HEK293 (cell line): ENCODE measurements at regions not wholly inside any gene's neighbourhood (a gene's known extent, or its start where the extent isn't known, plus 50 kb on each side); places are given as distances from the start of the nearest gene placed in this dataset.

Experiments
- CTCF ChIA-PET: fragments of 350-600 bp; formaldehyde crosslinking; extraction: SDS; loops from one replicate; lab custom pipeline; 2021; ENCODE audit warnings: antibody characterized with exemption; lab: Yijun Ruan, JAX
- POLR2A ChIA-PET: fragments of 300-600 bp; formaldehyde crosslinking; extraction: SDS; loops from one replicate; lab custom pipeline; 2020; ENCODE audit warnings: antibody characterized with exemption, inconsistent platforms; lab: Yijun Ruan, JAX
- H3K27ac ChIP-seq: fragments of 200-500 bp; sonication (Bioruptor generic); 2 replicates; pipeline ENCODE4 v1.5.1; 2014; ENCODE audit warnings: low read depth, low read length, control low read depth, inconsistent platforms; ENCODE audit errors: extremely low read depth
- H3K36me3 ChIP-seq, 2 experiments: fragments of 200-500 bp in 1 of 2; sonication (Bioruptor generic) in 1 of 2; 1 replicate in 1 of 2; 2 replicates in 1 of 2; pipeline ENCODE4 v1.5.1; 2014 to 2017; ENCODE audit warnings: inconsistent platforms in 2 of 2, low read length in 2 of 2; ENCODE audit not compliant: control insufficient read depth in 2 of 2, insufficient read depth in 1 of 2
- H3K4me1 ChIP-seq: fragments of 200-500 bp; sonication (Bioruptor generic); 2 replicates; pipeline ENCODE4 v1.5.1; 2014; ENCODE audit warnings: mild to moderate bottlenecking, low read length, inconsistent platforms; ENCODE audit not compliant: control insufficient read depth, insufficient read depth
- H3K4me3 ChIP-seq: 2 replicates; pipeline ENCODE4 v1.5.1; 2011; ENCODE audit warnings: low read depth, mild to moderate bottlenecking, control low read depth, low read length, moderate library complexity
- H3K9me3 ChIP-seq: fragments of 200-500 bp; sonication (Bioruptor generic); 2 replicates; pipeline ENCODE4 v1.5.1; 2014; ENCODE audit warnings: low read depth, low read length, inconsistent platforms; ENCODE audit not compliant: control insufficient read depth, insufficient read depth
- BCL11A ChIP-seq: fragments of 450-650 bp; formaldehyde crosslinking; IDR thresholded peaks from 2 replicates; pipeline ENCODE4 v1.5.1; 2016; ENCODE audit warnings: low read depth, missing biosample characterization, missing genetic modification characterization
- CTCF ChIP-seq: fragments of 450-650 bp; formaldehyde crosslinking; IDR thresholded peaks from 2 replicates; pipeline ENCODE4 v1.5.1; 2016; ENCODE audit warnings: missing biosample characterization, missing genetic modification characterization
- KLF16 ChIP-seq: fragments of 450-650 bp; formaldehyde crosslinking; IDR thresholded peaks from 2 replicates; pipeline ENCODE4 v1.5.1; 2017; ENCODE audit warnings: missing biosample characterization, missing genetic modification characterization
- REST ChIP-seq: fragments of 450-650 bp; formaldehyde crosslinking; IDR thresholded peaks from 2 replicates; pipeline ENCODE4 v1.5.1; 2016; ENCODE audit warnings: missing biosample characterization, missing genetic modification characterization
- ZBTB21 ChIP-seq: fragments of 450-650 bp; formaldehyde crosslinking; IDR thresholded peaks from 2 replicates; pipeline ENCODE4 v1.5.1; 2017; ENCODE audit warnings: missing biosample characterization, missing genetic modification characterization
- ZNF19 ChIP-seq: fragments of 450-650 bp; formaldehyde crosslinking; IDR thresholded peaks from 2 replicates; pipeline ENCODE4; 2016; ENCODE audit warnings: missing biosample characterization, missing genetic modification characterization, low read depth
- ZNF211 ChIP-seq: fragments of 450-650 bp; formaldehyde crosslinking; IDR thresholded peaks from 2 replicates; pipeline ENCODE4 v1.5.1; 2016; ENCODE audit warnings: low read depth, missing biosample characterization, missing genetic modification characterization
- ZNF280D ChIP-seq: fragments of 450-650 bp; formaldehyde crosslinking; IDR thresholded peaks from 2 replicates; pipeline ENCODE4 v1.5.1; 2016; ENCODE audit warnings: missing biosample characterization, missing genetic modification characterization
- ZNF398 ChIP-seq: fragments of 450-650 bp; formaldehyde crosslinking; IDR thresholded peaks from 2 replicates; pipeline ENCODE4 v1.5.1; 2017; ENCODE audit warnings: missing biosample characterization, missing genetic modification characterization
- ZNF416 ChIP-seq: fragments of 450-650 bp; formaldehyde crosslinking; IDR thresholded peaks from 2 replicates; pipeline ENCODE4 v1.5.1; 2016; ENCODE audit warnings: missing biosample characterization, missing genetic modification characterization
- ZNF510 ChIP-seq: fragments of 450-650 bp; formaldehyde crosslinking; IDR thresholded peaks from 2 replicates; pipeline ENCODE4 v1.5.1; 2018; ENCODE audit warnings: mild to moderate bottlenecking, missing genetic modification characterization, missing biosample characterization; ENCODE audit not compliant: insufficient replicate concordance
- ZNF549 ChIP-seq: fragments of 450-650 bp; IDR thresholded peaks from 2 replicates; pipeline ENCODE4 v1.5.1; 2018; ENCODE audit warnings: missing biosample characterization, missing genetic modification characterization, mild to moderate bottlenecking, inconsistent platforms, moderate library complexity
- ZNF558 ChIP-seq: fragments of 450-650 bp; formaldehyde crosslinking; IDR thresholded peaks from 2 replicates; pipeline ENCODE4 v1.5.1; 2016; ENCODE audit warnings: missing biosample characterization, missing genetic modification characterization
- ZNF585B ChIP-seq: fragments of 450-650 bp; formaldehyde crosslinking; IDR thresholded peaks from 2 replicates; pipeline ENCODE4 v1.5.1; 2016; ENCODE audit warnings: missing biosample characterization, missing genetic modification characterization
- ZNF610 ChIP-seq: fragments of 450-650 bp; formaldehyde crosslinking; IDR thresholded peaks from 2 replicates; pipeline ENCODE4 v1.5.1; 2016; ENCODE audit warnings: missing biosample characterization, missing genetic modification characterization, borderline replicate concordance
- ZNF777 ChIP-seq: fragments of 450-650 bp; formaldehyde crosslinking; IDR thresholded peaks from 2 replicates; pipeline ENCODE4 v1.5.1; 2017; ENCODE audit warnings: missing biosample characterization, missing genetic modification characterization, borderline replicate concordance
- ZNF785 ChIP-seq: fragments of 450-650 bp; formaldehyde crosslinking; IDR thresholded peaks from 2 replicates; pipeline ENCODE4 v1.5.1; 2016; ENCODE audit warnings: missing biosample characterization, missing genetic modification characterization

GRCh38 chr1:221604948-221605347 lies 136.9 kb downstream of the DUSP10 start:
- Histone ChIP-seq H3K36me3 (no peaks in the 10 kb centered on the region), H3K9me3 (no peaks in the 10 kb centered on the region), H3K4me1 (no peaks in the 10 kb centered on the region), H3K4me3 (no peak overlapping the region), H3K27ac (no peak overlapping the region)
- TF ChIP-seq ZNF549 (no peak), ZNF585B (tag by site-specific recombination) (no peak), ZNF610 (tag by site-specific recombination) (no peak), KLF16 (tag by site-specific recombination) (no peak), BCL11A (tag by site-specific recombination) (no peak), ZNF19 (tag by site-specific recombination) (no peak), ZNF777 (tag by site-specific recombination) (no peak), ZNF510 (tag by site-specific recombination) (no peak), ZNF211 (tag by site-specific recombination) (no peak), ZNF398 (tag by site-specific recombination) (no peak), ZNF416 (tag by site-specific recombination) (no peak), ZNF280D (no peak), CTCF (tag by site-specific recombination) (no peak), ZNF785 (no peak), ZNF558 (tag by site-specific recombination) (no peak), ZBTB21 (tag by site-specific recombination) (no peak), REST (tag by site-specific recombination) (no peak)
- ChIA-PET POLR2A (no interaction called here), CTCF (interaction anchor here (0.7 kb wide), 1 partner anchor 36 kb away, joined by 5 read pairs; no protein-coding TSS in a partner anchor)
